Cerebellar nuclear complex (tissue), 1 donor: ENCODE measurements at regions not wholly inside any gene's neighbourhood (a gene's known extent, or its start where the extent isn't known, plus 50 kb on each side); places are given as distances from the start of the nearest gene placed in this dataset.
"Not testable (repeated sequence)": the region's sequence is repeated elsewhere in the genome, so short reads cannot be mapped to it uniquely, and the experiment has no call there.

Source experiments
- DNase-seq, 2 experiments: peaks; one replicate each; lab custom pipeline; 2025; lab: John Stamatoyannopoulos, UW

GRCh38 chr1:148315071-148315811 is 163.2 kb upstream of the NBPF11 start:
- DNase-seq, result no peak

DNA sequence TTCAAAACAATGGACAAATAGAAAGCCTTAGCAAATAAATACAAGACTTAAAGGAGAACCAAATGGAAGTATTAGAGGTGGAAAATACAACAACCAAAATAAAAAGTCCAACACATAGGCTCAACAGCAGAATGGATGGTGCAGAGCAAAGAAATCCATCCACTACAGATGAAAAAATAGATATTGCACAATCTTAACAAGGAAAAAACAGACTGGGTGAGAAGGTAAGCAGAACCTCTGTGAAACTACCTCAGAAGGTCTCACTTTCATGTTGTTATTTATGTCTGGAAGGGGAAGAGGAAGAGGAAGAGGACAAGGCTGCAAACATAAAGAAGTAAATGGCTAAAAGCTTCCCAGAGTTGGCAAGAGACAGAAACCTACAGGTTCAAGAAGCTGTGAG is 158.7 kb upstream of the NBPF11 start:
- DNase-seq, result no peak

DNA sequence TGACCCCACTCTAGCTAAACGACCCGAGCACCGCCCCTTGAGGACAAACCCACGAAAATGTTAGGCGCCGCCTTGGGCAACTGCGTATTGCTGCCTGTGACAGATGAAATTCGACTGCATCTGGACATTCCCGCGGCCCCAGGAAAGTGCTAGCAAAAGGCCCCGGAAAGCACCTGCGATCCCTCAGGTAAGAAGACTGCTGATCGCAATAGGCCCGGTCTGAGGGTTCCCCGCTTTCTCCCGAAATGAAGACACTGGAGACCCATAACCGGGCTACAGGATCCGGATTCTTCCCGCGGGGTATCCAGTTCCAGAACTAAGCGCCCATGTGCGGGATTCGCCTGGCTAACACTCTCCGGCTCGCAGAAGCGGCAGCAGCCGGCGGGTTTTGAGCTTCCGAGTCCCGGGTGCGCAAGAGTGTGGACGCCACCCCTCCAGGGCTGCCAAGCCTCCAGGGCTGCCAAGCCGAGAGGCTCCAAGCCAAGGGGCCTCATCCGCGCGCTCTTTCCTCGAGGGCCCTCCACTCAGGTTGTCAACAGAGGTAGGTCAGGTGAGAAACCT is 157.9 kb upstream of the NBPF11 start:
- no peak for DNase-seq

DNA sequence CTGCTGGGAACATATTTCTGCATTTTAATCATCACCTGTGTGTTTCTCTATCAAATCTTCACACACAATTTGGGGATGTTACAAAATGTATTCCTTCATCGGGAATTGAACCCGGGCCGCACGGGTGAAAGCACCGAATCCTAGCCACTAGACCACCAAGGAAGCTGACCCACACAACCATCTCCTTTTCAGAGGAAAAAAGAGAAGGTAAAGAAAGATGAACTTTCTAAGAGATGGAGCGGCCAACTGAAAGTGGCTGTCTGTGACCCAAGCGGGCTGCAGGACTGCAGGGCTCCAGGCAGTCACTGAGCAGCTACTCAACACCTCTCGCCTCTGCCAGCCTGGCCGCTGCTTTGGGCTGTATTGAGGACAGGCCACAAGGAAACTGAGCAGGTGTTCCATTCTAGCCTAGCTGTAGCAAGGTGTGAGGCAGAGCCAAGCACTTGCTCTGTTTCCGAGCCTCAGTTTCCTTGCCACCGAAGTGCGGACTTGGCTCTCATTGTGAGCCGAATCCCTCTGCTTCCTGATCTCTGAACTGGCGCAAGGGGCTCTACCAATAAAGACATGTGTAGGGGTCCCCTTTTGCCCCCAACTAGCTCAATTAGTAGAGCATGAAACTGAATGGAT is 156.9 kb upstream of the NBPF11 start:
- DNase-seq, result no peak

DNA sequence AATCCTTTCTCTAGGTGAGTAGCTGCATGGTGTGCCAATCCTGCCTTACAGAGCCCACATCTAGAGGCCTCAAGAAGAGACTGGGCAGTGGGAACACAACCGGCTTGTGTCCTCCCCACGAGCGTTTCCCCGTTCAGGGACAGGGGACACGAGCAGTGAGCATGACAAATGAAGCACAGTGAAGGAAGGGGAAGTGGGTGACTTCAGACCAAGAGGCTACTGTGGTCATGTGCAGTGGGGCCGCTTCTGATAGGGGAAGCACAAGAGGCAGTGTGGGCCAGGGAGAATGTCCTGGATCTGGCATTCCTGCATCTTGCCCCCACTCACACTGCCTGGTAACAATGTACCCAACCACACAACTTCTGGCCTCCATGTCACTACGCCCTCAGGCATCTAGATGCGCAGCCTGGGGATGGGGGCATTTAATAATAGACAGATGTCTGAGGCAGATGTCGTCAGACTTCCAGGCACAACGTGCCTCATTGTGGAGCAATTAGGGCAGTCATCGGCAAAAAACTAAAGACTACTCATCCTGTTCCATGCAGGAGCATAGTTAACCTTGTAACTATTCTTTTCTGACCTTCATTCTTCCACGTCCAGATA is 155.6 kb upstream of the NBPF11 start:
- DNase-seq, result no peak

DNA sequence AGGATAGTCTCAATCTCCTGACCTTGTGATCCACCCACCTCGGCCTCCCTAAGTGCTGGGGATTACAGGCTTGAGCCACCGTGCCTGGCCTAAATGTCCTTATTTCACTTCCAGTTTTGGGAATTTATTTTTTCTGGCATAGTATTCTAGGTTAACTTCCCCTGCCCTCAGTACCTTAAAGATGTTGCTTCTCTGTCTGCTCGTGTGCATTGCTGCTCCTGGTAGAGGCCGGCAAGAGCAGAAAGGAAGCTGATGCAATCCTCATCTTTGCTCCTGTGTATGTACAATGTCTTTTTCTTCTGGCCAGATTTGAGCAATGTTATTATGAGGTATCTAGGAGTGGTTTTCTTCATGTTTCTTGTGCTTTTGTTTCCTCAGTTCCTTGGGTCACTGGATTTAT is 152.9 kb upstream of the NBPF11 start:
- DNase-seq, result not testable (repeated sequence)

- not testable (repeated sequence) for DNase-seq
These were observed 150.7 kb upstream of the NBPF11 start for GRCh38 chr1:148302586-148303364.

DNA sequence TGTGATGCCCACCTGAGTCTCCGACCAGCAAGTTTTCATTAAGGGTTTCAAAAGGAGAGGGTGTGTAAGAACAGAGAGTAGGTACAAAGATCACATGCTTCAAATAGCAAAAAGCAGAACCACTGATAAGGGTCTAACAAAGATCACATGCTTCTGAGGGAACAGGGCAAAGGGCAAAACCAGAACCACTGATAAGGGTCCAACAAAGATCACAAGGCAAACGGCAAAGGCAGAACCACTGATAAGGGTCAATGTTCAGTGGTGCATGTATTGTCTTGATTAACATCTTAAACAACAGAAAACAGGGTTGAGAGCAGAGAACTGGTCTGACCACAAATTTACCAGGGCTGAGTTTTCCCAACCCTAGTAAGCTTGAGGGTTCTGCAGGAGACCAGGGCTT is 145.8 kb upstream of the NBPF11 start:
- DNase-seq, result not testable (repeated sequence)

DNA sequence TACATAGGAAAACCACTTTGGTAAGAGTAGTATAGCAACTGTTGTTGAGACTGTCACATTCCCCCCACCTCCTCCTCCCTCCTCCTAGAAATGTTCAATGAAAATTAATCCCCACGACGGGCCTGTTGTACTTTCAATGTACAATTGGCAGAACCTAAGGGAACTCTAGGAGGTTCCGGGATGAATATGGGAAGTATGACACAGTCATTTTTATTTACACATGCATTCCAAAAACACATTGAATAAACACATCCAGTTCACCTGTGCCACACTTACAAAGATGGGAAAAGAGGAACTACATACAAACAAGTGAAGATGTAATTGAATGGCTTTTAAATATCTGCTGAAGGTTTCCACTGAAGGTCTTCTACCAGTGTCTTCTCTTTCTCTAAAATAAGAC is 144.4 kb upstream of the NBPF11 start:
- no peak for DNase-seq

- DNase-seq, result no peak
These were observed 142.2 kb upstream of the NBPF11 start for GRCh38 chr1:148294116-148294807.

DNA sequence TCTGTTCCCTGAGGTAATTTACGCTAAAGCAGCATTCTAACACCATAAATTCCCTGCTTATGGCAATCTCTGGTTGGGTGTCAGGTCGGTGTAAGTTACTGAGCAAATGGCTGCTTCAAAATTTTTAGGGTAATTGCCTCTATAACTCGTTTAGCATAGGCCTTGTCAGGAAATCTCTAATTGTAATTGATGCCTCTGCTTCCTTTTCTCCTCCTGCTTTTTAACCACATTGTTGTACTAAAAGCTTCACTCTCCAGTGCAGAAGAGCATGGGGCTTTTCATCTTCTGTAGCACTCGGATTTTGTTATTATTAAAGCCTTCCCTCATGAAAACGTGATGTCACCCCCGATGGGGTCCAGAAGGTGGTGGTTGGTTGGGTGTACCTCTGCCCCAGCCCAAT is 141.6 kb upstream of the NBPF11 start:
- no peak for DNase-seq

- no peak for DNase-seq
These were observed 140.8 kb upstream of the NBPF11 start for GRCh38 chr1:148292915-148293314.

DNA sequence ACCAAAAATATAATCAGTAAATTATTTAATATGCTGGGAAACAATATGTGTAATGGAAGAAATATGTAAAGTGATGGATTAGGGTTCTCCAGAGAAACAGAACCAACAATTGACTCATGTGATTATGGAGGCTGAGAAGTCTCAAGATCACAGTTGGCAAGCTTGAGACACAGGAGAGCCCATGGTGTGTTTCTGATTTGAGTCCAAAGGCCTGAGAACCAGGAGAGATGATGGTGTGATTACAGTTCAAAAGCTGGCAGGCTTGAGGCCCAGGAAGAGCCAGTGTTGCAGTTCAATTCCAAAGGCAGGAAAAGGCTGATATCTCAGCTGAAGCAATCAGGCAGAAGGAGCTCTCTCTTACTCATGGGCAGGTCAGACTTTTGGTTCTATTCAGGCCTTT is 138.8 kb upstream of the NBPF11 start:
- DNase-seq, result no peak

DNA sequence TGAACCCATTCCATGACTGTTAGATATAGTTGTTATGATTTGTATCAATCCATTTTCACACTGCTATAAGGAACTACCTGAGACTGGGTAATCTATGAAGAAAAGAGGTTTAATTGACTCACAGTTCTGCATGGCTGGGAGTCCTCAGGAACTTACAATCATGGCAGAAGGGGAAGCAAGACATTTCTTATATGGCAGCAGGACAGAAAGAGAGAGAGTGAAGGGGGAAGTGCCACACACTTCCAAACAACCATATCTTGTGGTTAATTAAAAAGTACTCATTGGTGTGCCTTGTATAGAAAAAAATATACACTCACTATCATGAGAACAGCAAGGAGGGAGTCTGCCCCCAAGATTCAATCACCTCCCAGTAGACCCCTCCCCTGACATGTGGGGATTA is 137.6 kb upstream of the NBPF11 start:
- no peak for DNase-seq

- DNase-seq, result not testable (repeated sequence)
These were observed 133.9 kb upstream of the NBPF11 start for GRCh38 chr1:148285946-148286345.

DNA sequence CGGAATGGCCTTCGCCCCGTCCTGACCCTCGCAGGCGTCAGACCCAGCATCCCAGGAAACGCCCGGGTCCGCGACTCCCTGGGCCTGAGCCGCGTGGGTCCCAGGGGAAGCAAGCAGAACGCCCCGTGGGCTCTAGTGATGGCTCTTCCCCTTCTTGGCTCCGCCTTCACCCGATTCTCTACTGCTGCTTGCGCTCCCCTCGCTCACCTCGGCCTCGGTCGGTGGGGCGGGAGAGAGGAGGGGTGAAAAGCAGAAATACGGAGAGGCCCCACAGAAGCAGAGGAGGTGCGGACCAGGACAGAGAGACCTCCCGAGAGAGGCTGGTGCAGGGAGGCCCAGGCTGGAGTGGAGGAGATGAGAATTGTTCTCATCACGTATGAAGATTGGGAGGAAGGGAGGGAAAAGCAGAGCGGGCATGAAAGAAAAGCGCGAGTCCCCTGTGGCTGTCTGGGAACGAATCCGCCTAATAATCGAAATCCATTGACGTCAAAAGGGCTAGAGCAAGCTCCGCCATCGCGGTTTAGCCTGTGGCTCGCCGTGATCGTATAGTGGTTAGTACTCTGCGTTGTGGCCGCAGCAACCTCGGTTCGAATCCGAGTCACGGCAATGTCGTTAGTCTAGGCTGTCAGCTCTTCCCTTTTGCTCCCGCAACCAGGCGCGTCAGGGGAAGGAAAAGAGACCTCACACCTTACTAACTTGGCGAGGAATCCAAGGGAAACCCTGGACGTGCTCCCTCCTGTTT is 128.9 kb upstream of the NBPF11 start:
- not testable (repeated sequence) for DNase-seq

- not testable (repeated sequence) for DNase-seq
These were observed 127.0 kb upstream of the NBPF11 start for GRCh38 chr1:148279002-148279542.

- not testable (repeated sequence) for DNase-seq
These were observed 125.8 kb upstream of the NBPF11 start for GRCh38 chr1:148277865-148278279.

- not testable (repeated sequence) for DNase-seq
These were observed 115.0 kb upstream of the NBPF11 start for GRCh38 chr1:148267066-148267465.
